HEK293 (cell line): ENCODE measurements at regions not wholly inside any gene's neighbourhood (a gene's known extent, or its start where the extent isn't known, plus 50 kb on each side); places are given as distances from the start of the nearest gene placed in this dataset.

Experiments used
- CTCF ChIA-PET: fragments of 350-600 bp; formaldehyde crosslinking; extraction: SDS; loops from one replicate; lab custom pipeline; 2021; ENCODE audit warnings: antibody characterized with exemption; lab: Yijun Ruan, JAX
- POLR2A ChIA-PET: fragments of 300-600 bp; formaldehyde crosslinking; extraction: SDS; loops from one replicate; lab custom pipeline; 2020; ENCODE audit warnings: antibody characterized with exemption, inconsistent platforms; lab: Yijun Ruan, JAX
- H3K27ac ChIP-seq: fragments of 200-500 bp; sonication (Bioruptor generic); 2 replicates; pipeline ENCODE4 v1.5.1; 2014; ENCODE audit warnings: low read depth, low read length, control low read depth, inconsistent platforms; ENCODE audit errors: extremely low read depth
- H3K36me3 ChIP-seq, 2 experiments: fragments of 200-500 bp in 1 of 2; sonication (Bioruptor generic) in 1 of 2; 1 replicate in 1 of 2; 2 replicates in 1 of 2; pipeline ENCODE4 v1.5.1; 2014 to 2017; ENCODE audit warnings: inconsistent platforms in 2 of 2, low read length in 2 of 2; ENCODE audit not compliant: control insufficient read depth in 2 of 2, insufficient read depth in 1 of 2
- H3K4me1 ChIP-seq: fragments of 200-500 bp; sonication (Bioruptor generic); 2 replicates; pipeline ENCODE4 v1.5.1; 2014; ENCODE audit warnings: mild to moderate bottlenecking, low read length, inconsistent platforms; ENCODE audit not compliant: control insufficient read depth, insufficient read depth
- H3K4me3 ChIP-seq: 2 replicates; pipeline ENCODE4 v1.5.1; 2011; ENCODE audit warnings: low read depth, mild to moderate bottlenecking, control low read depth, low read length, moderate library complexity
- H3K9me3 ChIP-seq: fragments of 200-500 bp; sonication (Bioruptor generic); 2 replicates; pipeline ENCODE4 v1.5.1; 2014; ENCODE audit warnings: low read depth, low read length, inconsistent platforms; ENCODE audit not compliant: control insufficient read depth, insufficient read depth
- HOXA7 ChIP-seq: sonication (generic); formaldehyde crosslinking; IDR thresholded peaks from 2 replicates; pipeline ENCODE4 v1.8.1; 2022; ENCODE audit warnings: missing genetic modification reagents, borderline replicate concordance
- HOXD13 ChIP-seq: sonication (generic); formaldehyde crosslinking; IDR thresholded peaks from 2 replicates; pipeline ENCODE4 v1.8.0; 2022; ENCODE audit warnings: missing genetic modification reagents, borderline replicate concordance
- IKZF3 ChIP-seq: fragments of 450-650 bp; IDR thresholded peaks from 2 replicates; pipeline ENCODE4 v1.5.0; 2018; ENCODE audit warnings: missing biosample characterization, mild to moderate bottlenecking, missing genetic modification characterization, moderate library complexity
- PRDM1 ChIP-seq: fragments of 450-650 bp; formaldehyde crosslinking; IDR thresholded peaks from 2 replicates; pipeline ENCODE4; 2016; ENCODE audit warnings: missing biosample characterization, missing genetic modification characterization
- ZFP3 ChIP-seq: fragments of 450-650 bp; formaldehyde crosslinking; IDR thresholded peaks from 2 replicates; pipeline ENCODE4 v1.5.1; 2016; ENCODE audit warnings: low read depth, missing biosample characterization, missing genetic modification characterization
- ZNF140 ChIP-seq: fragments of 450-650 bp; formaldehyde crosslinking; IDR thresholded peaks from 2 replicates; pipeline ENCODE4 v1.5.1; 2016; ENCODE audit warnings: missing biosample characterization, missing genetic modification characterization
- ZNF174 ChIP-seq: fragments of 450-650 bp; formaldehyde crosslinking; IDR thresholded peaks from 2 replicates; pipeline ENCODE4 v1.5.0; 2017; ENCODE audit warnings: missing biosample characterization, mild to moderate bottlenecking, missing genetic modification characterization
- ZNF426 ChIP-seq: fragments of 450-650 bp; formaldehyde crosslinking; IDR thresholded peaks from 2 replicates; pipeline ENCODE4 v1.5.1; 2017; ENCODE audit warnings: missing biosample characterization, missing genetic modification characterization, mild to moderate bottlenecking, inconsistent platforms, moderate library complexity
- ZNF560 ChIP-seq: fragments of 450-650 bp; formaldehyde crosslinking; IDR thresholded peaks from 2 replicates; pipeline ENCODE4 v1.5.1; 2017; ENCODE audit warnings: missing biosample characterization, missing genetic modification characterization, borderline replicate concordance
- ZNF571 ChIP-seq: fragments of 450-650 bp; formaldehyde crosslinking; IDR thresholded peaks from 2 replicates; pipeline ENCODE4 v1.5.0; 2017; ENCODE audit warnings: missing biosample characterization, missing genetic modification characterization
- ZNF624 ChIP-seq: fragments of 450-650 bp; formaldehyde crosslinking; IDR thresholded peaks from 2 replicates; pipeline ENCODE4 v1.5.1; 2017; ENCODE audit warnings: missing biosample characterization, missing genetic modification characterization
- ZNF658 ChIP-seq: fragments of 450-650 bp; formaldehyde crosslinking; IDR thresholded peaks from 2 replicates; pipeline ENCODE4; 2016; ENCODE audit warnings: missing biosample characterization, missing genetic modification characterization
- ZNF664 ChIP-seq: fragments of 450-650 bp; formaldehyde crosslinking; IDR thresholded peaks from 2 replicates; pipeline ENCODE4 v1.5.1; 2016; ENCODE audit warnings: missing biosample characterization, missing genetic modification characterization
- ZNF707 ChIP-seq: fragments of 450-650 bp; formaldehyde crosslinking; IDR thresholded peaks from 2 replicates; pipeline ENCODE4 v1.5.1; 2016; ENCODE audit warnings: missing biosample characterization, missing genetic modification characterization
- TF ChIP-seq, protein P1 (sequence below): fragments of 450-650 bp; formaldehyde crosslinking; IDR thresholded peaks from 2 replicates; pipeline ENCODE4 v1.5.1; 2016; ENCODE audit warnings: missing biosample characterization, missing genetic modification characterization

DNA sequence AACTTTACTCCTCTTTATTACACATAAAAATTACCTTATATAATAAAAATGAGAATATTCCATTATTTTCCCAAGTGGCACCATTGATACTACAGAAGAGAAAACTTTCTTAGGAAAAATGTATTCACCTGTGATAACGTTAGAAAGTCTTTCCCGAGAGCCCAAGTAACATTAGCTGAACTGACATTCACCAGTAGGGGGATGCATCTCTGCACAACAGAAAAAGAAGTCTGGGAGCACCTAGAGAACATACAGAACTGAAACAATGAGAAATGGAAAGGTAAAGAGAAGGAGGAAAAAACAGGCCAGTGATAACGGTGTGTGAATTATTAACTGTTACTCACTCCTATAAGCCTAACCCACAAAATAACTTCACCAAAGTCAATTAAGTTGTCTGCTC lies 423.3 kb downstream of the CENPC start:
- no peak overlapping the region for H3K27ac ChIP-seq
- no peaks in the 10 kb centered on the region for H3K36me3 ChIP-seq
- H3K4me1 ChIP-seq: no peaks in the 10 kb centered on the region
- ChIA-PET POLR2A (no interaction called here), CTCF (no interaction called here)
- H3K9me3 ChIP-seq: no peaks in the 10 kb centered on the region
- no peak overlapping the region for H3K4me3 ChIP-seq
- no peak for TF ChIP-seq ZNF174 (tag by site-specific recombination)
- no peak for TF ChIP-seq ZFP3 (tag by site-specific recombination)
- TF ChIP-seq ZNF571 (tag by site-specific recombination): no peak
- TF ChIP-seq IKZF3 (tag by site-specific recombination): no peak
- TF ChIP-seq ZNF560: no peak

GRCh38 chr4:67120369-67120768 lies 424.9 kb downstream of the CENPC start:
- Histone ChIP-seq H3K4me1 (no peaks in the 10 kb centered on the region), H3K4me3 (no peak overlapping the region), H3K9me3 (no peaks in the 10 kb centered on the region), H3K27ac (no peak overlapping the region), H3K36me3 (no peaks in the 10 kb centered on the region)
- TF ChIP-seq PRDM1 (tag by site-specific recombination): no peak
- CTCF ChIA-PET: interaction anchor here (0.8 kb wide), 1 partner anchor 72 kb away, joined by 5 read pairs; no protein-coding TSS in a partner anchor
- POLR2A ChIA-PET: no interaction called here

- no peak overlapping the region for H3K27ac ChIP-seq
- TF ChIP-seq ZNF664 (tag by site-specific recombination): no peak
- no peak for TF ChIP-seq HOXA7 (CRISPR knock-in tag)
- no peak for TF ChIP-seq ZNF707 (tag by site-specific recombination)
- TF ChIP-seq ZNF426 (tag by site-specific recombination): no peak
- no peak for TF ChIP-seq ZNF658 (tag by site-specific recombination)
- TF ChIP-seq, protein P1, sequence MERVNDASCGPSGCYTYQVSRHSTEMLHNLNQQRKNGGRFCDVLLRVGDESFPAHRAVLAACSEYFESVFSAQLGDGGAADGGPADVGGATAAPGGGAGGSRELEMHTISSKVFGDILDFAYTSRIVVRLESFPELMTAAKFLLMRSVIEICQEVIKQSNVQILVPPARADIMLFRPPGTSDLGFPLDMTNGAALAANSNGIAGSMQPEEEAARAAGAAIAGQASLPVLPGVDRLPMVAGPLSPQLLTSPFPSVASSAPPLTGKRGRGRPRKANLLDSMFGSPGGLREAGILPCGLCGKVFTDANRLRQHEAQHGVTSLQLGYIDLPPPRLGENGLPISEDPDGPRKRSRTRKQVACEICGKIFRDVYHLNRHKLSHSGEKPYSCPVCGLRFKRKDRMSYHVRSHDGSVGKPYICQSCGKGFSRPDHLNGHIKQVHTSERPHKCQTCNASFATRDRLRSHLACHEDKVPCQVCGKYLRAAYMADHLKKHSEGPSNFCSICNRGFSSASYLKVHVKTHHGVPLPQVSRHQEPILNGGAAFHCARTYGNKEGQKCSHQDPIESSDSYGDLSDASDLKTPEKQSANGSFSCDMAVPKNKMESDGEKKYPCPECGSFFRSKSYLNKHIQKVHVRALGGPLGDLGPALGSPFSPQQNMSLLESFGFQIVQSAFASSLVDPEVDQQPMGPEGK (tag by site-specific recombination): no peak
- no peak for TF ChIP-seq HOXD13
- TF ChIP-seq ZNF624: no peak
- H3K4me1 ChIP-seq: no peaks in the 10 kb centered on the region
- POLR2A ChIA-PET: no interaction called here
- H3K36me3 ChIP-seq: no peaks in the 10 kb centered on the region
- no peaks in the 10 kb centered on the region for H3K9me3 ChIP-seq
- H3K4me3 ChIP-seq: no peak overlapping the region
- CTCF ChIA-PET: no interaction called here
Observed at GRCh38 chr4:67109276-67109675, 436.0 kb downstream of the CENPC start.

GRCh38 chr4:67106861-67107460 lies 438.3 kb downstream of the CENPC start:
- Histone ChIP-seq H3K36me3 (no peaks in the 10 kb centered on the region), H3K27ac (no peak overlapping the region), H3K4me1 (no peaks in the 10 kb centered on the region), H3K9me3 (no peaks in the 10 kb centered on the region)
- CTCF ChIA-PET: interaction anchor here (1.7 kb wide), 1 partner anchor 20 kb away, joined by 4 read pairs; no protein-coding TSS in a partner anchor
- TF ChIP-seq PRDM1 (tag by site-specific recombination): no peak
- no peak for TF ChIP-seq ZNF140 (tag by site-specific recombination)
- TF ChIP-seq, all 188 proteins: peak for 0
- no peak overlapping the region for H3K4me3 ChIP-seq
- POLR2A ChIA-PET: no interaction called here
